Hepatocyte (in vitro differentiated cells): ENCODE measurements at regions not wholly inside any gene's neighbourhood (a gene's known extent, or its start where the extent isn't known, plus 50 kb on each side); places are given as distances from the start of the nearest gene placed in this dataset.

Experiments
- DNase-seq: peaks from one replicate; pipeline ENCODE4 v3.0.0-alpha.2; 2016; ENCODE audit warnings: low spot score
- H2AFZ ChIP-seq: fragments of 200-600 bp; sonication (generic); 2 replicates; pipeline ENCODE4 v1.6.0; 2016; ENCODE audit warnings: antibody characterized with exemption, mild to moderate bottlenecking
- H3K27ac ChIP-seq: fragments of 200-600 bp; sonication (generic); 2 replicates; pipeline ENCODE4 v1.5.1; 2016; ENCODE audit warnings: mild to moderate bottlenecking
- H3K27me3 ChIP-seq: fragments of 200-600 bp; sonication (generic); 2 replicates; pipeline ENCODE4 v1.6.1; 2016
- H3K36me3 ChIP-seq: fragments of 200-600 bp; sonication (generic); replicated peaks from 2 replicates; pipeline ENCODE4 v1.5.1; 2016; ENCODE audit warnings: low read depth; ENCODE audit not compliant: insufficient read depth
- H3K4me1 ChIP-seq: fragments of 200-600 bp; sonication (generic); 2 replicates; pipeline ENCODE4 v1.5.1; 2016; ENCODE audit warnings: mild to moderate bottlenecking, moderate library complexity; ENCODE audit not compliant: insufficient read depth
- H3K4me2 ChIP-seq: fragments of 200-600 bp; sonication (generic); 2 replicates; pipeline ENCODE4 v1.6.0; 2016
- H3K4me3 ChIP-seq: fragments of 200-600 bp; sonication (generic); 2 replicates; pipeline ENCODE4 v1.5.1; 2016; ENCODE audit warnings: mild to moderate bottlenecking
- H3K79me2 ChIP-seq: fragments of 200-600 bp; sonication (generic); 2 replicates; pipeline ENCODE4 v1.6.0; 2017; ENCODE audit warnings: mild to moderate bottlenecking
- H3K9me2 ChIP-seq: fragments of 200-600 bp; sonication (generic); replicated peaks from 2 replicates; pipeline ENCODE4 v1.6.0; 2017; ENCODE audit warnings: mild to moderate bottlenecking; ENCODE audit not compliant: insufficient read depth
- H3K9me3 ChIP-seq: fragments of 200-600 bp; sonication (generic); 2 replicates; pipeline ENCODE4 v1.5.1; 2016; ENCODE audit warnings: low read depth, mild to moderate bottlenecking
- H4K20me1 ChIP-seq: fragments of 200-600 bp; sonication (generic); 2 replicates; pipeline ENCODE4 v1.6.0; 2016; ENCODE audit warnings: mild to moderate bottlenecking; ENCODE audit not compliant: insufficient read depth, poor library complexity, severe bottlenecking
- CTCF ChIP-seq: fragments of 200-600 bp; sonication (generic); IDR thresholded peaks from 2 replicates; pipeline ENCODE4 v1.5.1; 2016; ENCODE audit warnings: antibody characterized with exemption, mild to moderate bottlenecking; ENCODE audit not compliant: poor library complexity
- EZH2 ChIP-seq: fragments of 200-600 bp; sonication (generic); IDR thresholded peaks from 2 replicates; pipeline ENCODE4 v1.6.1; 2016; ENCODE audit warnings: antibody characterized with exemption, mild to moderate bottlenecking, borderline replicate concordance
- EZH2phosphoT487 ChIP-seq: fragments of 200-600 bp; sonication (generic); IDR thresholded peaks from one replicate; pipeline ENCODE4 v1.6.1; 2018; ENCODE audit warnings: antibody characterized with exemption, mild to moderate bottlenecking, low read depth, moderate library complexity; ENCODE audit not compliant: unreplicated experiment, severe bottlenecking
- WGBS: methylation state at CpG from one replicate; pipeline ENCODE4 v1.1.6; 2016; ENCODE audit warnings: low lambda C conversion rate; ENCODE audit errors: missing lambda C conversion rate; 5-methylcytosine and 5-hydroxymethylcytosine counted together

DNA sequence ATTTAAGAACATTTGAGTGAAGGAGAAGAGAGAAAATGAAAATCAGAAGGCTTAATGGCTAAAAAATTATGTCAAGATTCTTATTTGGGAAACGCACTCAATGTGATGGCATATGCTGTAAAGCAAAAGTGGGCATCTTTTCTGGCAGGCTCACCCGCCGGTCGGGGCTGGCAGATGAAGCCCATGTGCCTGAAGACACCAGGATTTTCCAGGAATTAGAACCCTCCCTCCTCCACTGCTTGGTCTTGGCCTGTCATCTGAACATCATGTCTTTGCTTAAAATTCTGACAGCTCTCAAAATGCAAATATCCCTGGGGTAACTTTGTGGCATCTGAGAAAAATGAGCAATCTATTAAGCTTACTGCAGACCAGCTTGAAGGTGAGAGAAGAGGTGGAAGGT, 337.9 kb downstream of the IRX1 start:
- TF ChIP-seq CTCF (no peak), EZH2phosphoT487 (no peak), EZH2 (no peak)
- H3K36me3 ChIP-seq, result no peaks in the 10 kb centered on the region
- no peaks in the 10 kb centered on the region for H3K27me3 ChIP-seq
- H3K27ac ChIP-seq, result no peak overlapping the region
- H3K9me2 ChIP-seq, result no peaks in the 10 kb centered on the region
- H3K9me3 ChIP-seq, result no peaks in the 10 kb centered on the region
- no peaks in the 10 kb centered on the region for H3K4me1 ChIP-seq
- H2AFZ ChIP-seq, result no peak overlapping the region
- WGBS, result 88% methylated on average over 4 of the region's 4 CpGs
- no peaks in the 10 kb centered on the region for H4K20me1 ChIP-seq
- no peak for DNase-seq
- no peak overlapping the region for H3K4me3 ChIP-seq
- no peak overlapping the region for H3K4me2 ChIP-seq
- H3K79me2 ChIP-seq, result no peaks in the 10 kb centered on the region

- 81% methylated on average over 2 of the region's 2 CpGs for WGBS
- Histone ChIP-seq H3K27me3 (no peaks in the 10 kb centered on the region), H3K4me1 (no peaks in the 10 kb centered on the region)
Observed at GRCh38 chr5:3933966-3934365, 338.3 kb downstream of the IRX1 start.

DNA sequence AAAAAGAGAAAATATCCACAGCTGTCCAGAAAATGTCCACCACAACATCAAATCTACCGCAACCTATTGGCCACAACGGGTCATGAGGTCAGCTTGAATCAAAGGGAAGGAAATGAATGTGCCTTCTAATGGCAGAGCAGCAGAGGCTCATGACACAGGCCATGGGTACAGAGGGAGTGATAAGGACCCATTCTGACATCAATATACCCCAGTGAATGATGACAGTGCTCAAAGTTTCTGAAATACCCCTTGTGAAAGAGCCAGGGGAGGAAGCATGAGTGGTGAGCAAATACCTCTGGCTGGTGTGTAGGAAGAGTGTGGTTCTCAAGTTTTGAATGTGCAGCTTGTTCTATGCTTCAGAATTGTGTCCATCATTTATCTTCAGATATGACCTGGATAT, 348.2 kb downstream of the IRX1 start:
- H3K4me1 ChIP-seq, result no peaks in the 10 kb centered on the region
- WGBS, result 87% methylated on average over 2 of the region's 2 CpGs

More at GRCh38 chr5:3933966-3934365, 338.3 kb downstream of the IRX1 start:
- H3K9me3 ChIP-seq, result no peaks in the 10 kb centered on the region
- no peaks in the 10 kb centered on the region for H4K20me1 ChIP-seq
- H3K4me3 ChIP-seq, result no peak overlapping the region
- no peak overlapping the region for H2AFZ ChIP-seq
- H3K36me3 ChIP-seq, result no peaks in the 10 kb centered on the region
- H3K79me2 ChIP-seq, result no peaks in the 10 kb centered on the region
- H3K9me2 ChIP-seq, result no peaks in the 10 kb centered on the region
- no peak overlapping the region for H3K27ac ChIP-seq
- DNase-seq, result no peak
- TF ChIP-seq EZH2phosphoT487, result no peak
- no peak for TF ChIP-seq CTCF
- no peak for TF ChIP-seq EZH2
- H3K4me2 ChIP-seq, result no peak overlapping the region

More for the DNA sequence above, 348.2 kb downstream of the IRX1 start:
- TF ChIP-seq EZH2 (no peak), CTCF (no peak), EZH2phosphoT487 (no peak)
- Histone ChIP-seq H2AFZ (no peak overlapping the region), H3K9me2 (no peaks in the 10 kb centered on the region), H3K4me2 (no peak overlapping the region), H3K27ac (no peak overlapping the region), H3K27me3 (no peaks in the 10 kb centered on the region), H3K4me3 (no peak overlapping the region), H3K36me3 (no peaks in the 10 kb centered on the region), H3K79me2 (no peaks in the 10 kb centered on the region), H3K9me3 (no peaks in the 10 kb centered on the region), H4K20me1 (no peaks in the 10 kb centered on the region)
- DNase-seq, result no peak
